ENCODE measurements at regions not wholly inside any gene's neighbourhood (a gene's known extent, or its start where the extent isn't known, plus 50 kb on each side); places are given as distances from the start of the nearest gene placed in this dataset.

DNA sequence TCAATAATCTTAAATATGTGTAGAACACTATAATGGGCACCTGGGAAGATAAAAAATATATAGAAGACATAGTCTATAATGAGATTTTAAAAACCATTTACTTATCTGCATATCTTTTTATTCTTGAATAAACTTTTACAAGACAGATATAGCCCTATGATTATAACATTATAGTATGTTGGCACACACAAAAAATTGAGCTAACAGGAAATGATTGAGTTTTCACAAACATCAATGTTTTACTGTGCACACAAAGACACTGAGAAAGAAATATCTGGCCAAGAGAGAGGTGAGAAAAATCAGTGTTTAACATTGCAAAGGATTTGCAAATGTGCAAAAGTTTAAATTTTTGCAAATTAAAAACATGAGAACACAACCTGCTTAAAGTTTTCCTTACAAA is 124.3 kb downstream of the BBS10 start:
- no peak overlapping the region for H2AFZ ChIP-seq (replicated peaks; ENCODE audit: low read length, poor library complexity)
- H2AK9ac ChIP-seq (replicated peaks; ENCODE audit: low read depth, low read length, poor library complexity) = no peak overlapping the region
- H3K23ac ChIP-seq (ENCODE audit: low read depth, low read length) = no peak overlapping the region
- no peak overlapping the region for H3K27ac ChIP-seq (ENCODE audit: insufficient read depth, low read length)
- intact Hi-C loops (cut with micrococcal nuclease) = no loop called here
- ChIA-PET CTCF (no interaction called here), POLR2A (ENCODE audit: unreplicated experiment) (no interaction called here)
- ATAC-seq (ENCODE audit: low read depth) = no peak
- dilution Hi-C loops (cut with HindIII; ENCODE audit: low sequenced_read_pairs, unreplicated experiment) = no loop called here
- no peak overlapping the region for H2BK20ac ChIP-seq (ENCODE audit: low read depth, low read length)
- no peak overlapping the region for H4K5ac ChIP-seq (ENCODE audit: low read depth, low read length)
- no peaks in the 10 kb centered on the region for H3K79me1 ChIP-seq (ENCODE audit: low read depth in 1 of 2, low read length in 2 of 2)
- no peak overlapping the region for H2BK120ac ChIP-seq (ENCODE audit: low read depth, low read length)
- H3K4me1 ChIP-seq (ENCODE audit: control insufficient read depth, insufficient read depth, low read length) = peaks cover 4% of the 10 kb centered on the region
- no peak overlapping the region for H3K4me2 ChIP-seq (ENCODE audit: low read depth, low read length)
- BruUV-seq (replicated peaks) = no TSS peak
- H3K9me3 ChIP-seq (ENCODE audit: control insufficient read depth, insufficient read depth, low read length) = no peaks in the 10 kb centered on the region
- H2AK5ac ChIP-seq (ENCODE audit: low read depth, low read length) = no peak overlapping the region
- TF ChIP-seq CEBPB (IDR thresholded peaks at IDR 0.05; ENCODE audit: low read depth, low read length) (no peak), FOS (IDR thresholded peaks at IDR 0.05; ENCODE audit: low read depth, low read length) (no peak), RCOR1 (IDR thresholded peaks at IDR 0.05; ENCODE audit: insufficient replicate concordance, low read length) (no peak), RFX5 (IDR thresholded peaks at IDR 0.05; ENCODE audit: low read depth, low read length) (no peak), USF2 (IDR thresholded peaks at IDR 0.05; ENCODE audit: low read depth, low read length) (no peak), POLR2A (IDR thresholded peaks at IDR 0.05; ENCODE audit: low read depth, low read length) (no peak), SMC3 (IDR thresholded peaks at IDR 0.05; ENCODE audit: low read depth, low read length) (no peak), MAFK (IDR thresholded peaks at IDR 0.05; ENCODE audit: low read depth, low read length) (no peak), RAD21 (IDR thresholded peaks at IDR 0.05; ENCODE audit: low read length) (no peak), BHLHE40 (IDR thresholded peaks at IDR 0.05; ENCODE audit: low read depth, low read length) (no peak), MXI1 (IDR thresholded peaks at IDR 0.05; ENCODE audit: borderline replicate concordance, low read depth, low read length) (no peak), MAZ (IDR thresholded peaks at IDR 0.05; ENCODE audit: borderline replicate concordance, low read depth, low read length) (no peak), CHD1 (IDR thresholded peaks at IDR 0.05; ENCODE audit: low read depth, low read length) (no peak), NFE2L2 (IDR thresholded peaks at IDR 0.05; ENCODE audit: low read depth, low read length) (no peak)
- TF ChIP-seq, protein P1, sequence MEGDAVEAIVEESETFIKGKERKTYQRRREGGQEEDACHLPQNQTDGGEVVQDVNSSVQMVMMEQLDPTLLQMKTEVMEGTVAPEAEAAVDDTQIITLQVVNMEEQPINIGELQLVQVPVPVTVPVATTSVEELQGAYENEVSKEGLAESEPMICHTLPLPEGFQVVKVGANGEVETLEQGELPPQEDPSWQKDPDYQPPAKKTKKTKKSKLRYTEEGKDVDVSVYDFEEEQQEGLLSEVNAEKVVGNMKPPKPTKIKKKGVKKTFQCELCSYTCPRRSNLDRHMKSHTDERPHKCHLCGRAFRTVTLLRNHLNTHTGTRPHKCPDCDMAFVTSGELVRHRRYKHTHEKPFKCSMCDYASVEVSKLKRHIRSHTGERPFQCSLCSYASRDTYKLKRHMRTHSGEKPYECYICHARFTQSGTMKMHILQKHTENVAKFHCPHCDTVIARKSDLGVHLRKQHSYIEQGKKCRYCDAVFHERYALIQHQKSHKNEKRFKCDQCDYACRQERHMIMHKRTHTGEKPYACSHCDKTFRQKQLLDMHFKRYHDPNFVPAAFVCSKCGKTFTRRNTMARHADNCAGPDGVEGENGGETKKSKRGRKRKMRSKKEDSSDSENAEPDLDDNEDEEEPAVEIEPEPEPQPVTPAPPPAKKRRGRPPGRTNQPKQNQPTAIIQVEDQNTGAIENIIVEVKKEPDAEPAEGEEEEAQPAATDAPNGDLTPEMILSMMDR (conservative IDR thresholded peaks at IDR 0.05; ENCODE audit: low read depth, low read length) = no peak
- TF ChIP-seq, protein P2, sequence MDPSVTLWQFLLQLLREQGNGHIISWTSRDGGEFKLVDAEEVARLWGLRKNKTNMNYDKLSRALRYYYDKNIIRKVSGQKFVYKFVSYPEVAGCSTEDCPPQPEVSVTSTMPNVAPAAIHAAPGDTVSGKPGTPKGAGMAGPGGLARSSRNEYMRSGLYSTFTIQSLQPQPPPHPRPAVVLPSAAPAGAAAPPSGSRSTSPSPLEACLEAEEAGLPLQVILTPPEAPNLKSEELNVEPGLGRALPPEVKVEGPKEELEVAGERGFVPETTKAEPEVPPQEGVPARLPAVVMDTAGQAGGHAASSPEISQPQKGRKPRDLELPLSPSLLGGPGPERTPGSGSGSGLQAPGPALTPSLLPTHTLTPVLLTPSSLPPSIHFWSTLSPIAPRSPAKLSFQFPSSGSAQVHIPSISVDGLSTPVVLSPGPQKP (IDR thresholded peaks at IDR 0.05; ENCODE audit: borderline replicate concordance, low read depth, low read length) = no peak
- H3K14ac ChIP-seq (replicated peaks; ENCODE audit: low read depth, low read length) = no peak overlapping the region
- H4K20me1 ChIP-seq (ENCODE audit: insufficient read depth, low read length) = peaks cover 4% of the 10 kb centered on the region; the same call in 1 of the 2 replicates
- H2BK5ac ChIP-seq (ENCODE audit: low read depth, low read length, poor library complexity, severe bottlenecking) = no peak overlapping the region
- H3K4me3 ChIP-seq (ENCODE audit: insufficient read depth, low read depth, low read length) = no peak overlapping the region
- no peaks in the 10 kb centered on the region for H3K36me3 ChIP-seq (ENCODE audit: control insufficient read depth, insufficient read depth, low read length)
- H4K91ac ChIP-seq (ENCODE audit: insufficient read depth, low read depth, low read length) = no peak overlapping the region
- no peak overlapping the region for H3K56ac ChIP-seq (ENCODE audit: extremely low read depth, insufficient read depth, low read length)
- no peak overlapping the region for H3K4ac ChIP-seq (ENCODE audit: low read depth, low read length)
- DNase-seq = no peak
- no peak overlapping the region for H3K18ac ChIP-seq (ENCODE audit: low read depth, low read length)
- H3K9ac ChIP-seq (ENCODE audit: low read depth, low read length) = no peak overlapping the region
- in situ Hi-C loops (cut with MboI; ENCODE audit: low sequenced_read_pairs) = no loop called here
- H3K9me1 ChIP-seq (ENCODE audit: insufficient read depth, low read length) = no peaks in the 10 kb centered on the region
- H4K8ac ChIP-seq (ENCODE audit: low read depth in 2 of 2, low read length in 2 of 2) = no peak overlapping the region
- H3K27me3 ChIP-seq (ENCODE audit: control insufficient read depth, insufficient read depth, low read length) = no peaks in the 10 kb centered on the region
- H2BK15ac ChIP-seq (ENCODE audit: low read depth, low read length) = no peak overlapping the region
